GM18861 (cell line): ENCODE measurements at regions not wholly inside any gene's neighbourhood (a gene's known extent, or its start where the extent isn't known, plus 50 kb on each side); places are given as distances from the start of the nearest gene placed in this dataset.
"Not testable (repeated sequence)": the region's sequence is repeated elsewhere in the genome, so short reads cannot be mapped to it uniquely, and the experiment has no call there.

Experiments used
- ATAC-seq: cut with Tn5 transposase; IDR thresholded peaks from one replicate; pipeline ENCODE4 v1.9.1; 2021; ENCODE audit not compliant: unreplicated experiment

GRCh38 chr1:221241157-221241556, 361.9 kb downstream of the HLX start:
- no peak for ATAC-seq

GRCh38 chr1:221241592-221241991, 362.3 kb downstream of the HLX start:
- no peak for ATAC-seq

- no peak for ATAC-seq
These were observed 366.8 kb downstream of the HLX start for GRCh38 chr1:221246067-221246466.

- no peak for ATAC-seq
These were observed 367.6 kb downstream of the HLX start for GRCh38 chr1:221246628-221247415.

GRCh38 chr1:221251580-221251979, 372.3 kb downstream of the HLX start:
- no peak for ATAC-seq

- ATAC-seq, result no peak
These were observed 375.6 kb downstream of the HLX start for GRCh38 chr1:221254813-221255212.

GRCh38 chr1:221256773-221257172, 377.5 kb downstream of the HLX start:
- no peak for ATAC-seq

GRCh38 chr1:221257548-221257947, 378.3 kb downstream of the HLX start:
- not testable (repeated sequence) for ATAC-seq

- not testable (repeated sequence) for ATAC-seq
These were observed 383.4 kb downstream of the HLX start for GRCh38 chr1:221262677-221263076.

- peak; percentile 87 for ATAC-seq
These were observed 384.9 kb downstream of the HLX start for GRCh38 chr1:221263831-221264767.

GRCh38 chr1:221264848-221265247, 385.6 kb downstream of the HLX start:
- no peak for ATAC-seq

GRCh38 chr1:221268295-221268694, 389.1 kb downstream of the HLX start:
- no peak for ATAC-seq

GRCh38 chr1:221271701-221272100, 392.5 kb downstream of the HLX start:
- ATAC-seq, result no peak

- no peak for ATAC-seq
These were observed 393.7 kb downstream of the HLX start for GRCh38 chr1:221272940-221273339.

GRCh38 chr1:221274373-221274772, 395.1 kb downstream of the HLX start:
- no peak for ATAC-seq

- no peak for ATAC-seq
These were observed 397.7 kb downstream of the HLX start for GRCh38 chr1:221276896-221277409.

- no peak for ATAC-seq
These were observed 399.9 kb downstream of the HLX start for GRCh38 chr1:221279146-221279545.

GRCh38 chr1:221283532-221283931, 404.3 kb downstream of the HLX start:
- no peak for ATAC-seq

- ATAC-seq, result no peak
These were observed 404.8 kb downstream of the HLX start for GRCh38 chr1:221284028-221284427.

- ATAC-seq, result not testable (repeated sequence)
These were observed 405.7 kb downstream of the HLX start for GRCh38 chr1:221284991-221285390.

GRCh38 chr1:221285458-221286210, 406.4 kb downstream of the HLX start:
- ATAC-seq, result not testable (repeated sequence)
